ENCODE measurements at regions not wholly inside any gene's neighbourhood (a gene's known extent, or its start where the extent isn't known, plus 50 kb on each side); places are given as distances from the start of the nearest gene placed in this dataset.

GRCh38 chr13:107376341-107377125, 808.6 kb upstream of the ARGLU1 start:
- TF ChIP-seq CSRNP3 (CRISPR knock-in tag; IDR thresholded peaks at IDR 0.05) (no peak), ZNF70 (CRISPR knock-in tag; IDR thresholded peaks at IDR 0.05) (no peak), ZC3H10 (CRISPR knock-in tag; IDR thresholded peaks at IDR 0.05) (no peak), PATZ1 (CRISPR knock-in tag; IDR thresholded peaks at IDR 0.05; ENCODE audit: borderline replicate concordance) (no peak), GLIS3 (CRISPR knock-in tag; IDR thresholded peaks at IDR 0.05) (no peak), CSDC2 (CRISPR knock-in tag; IDR thresholded peaks at IDR 0.05) (no peak), ZFP30 (CRISPR knock-in tag; IDR thresholded peaks at IDR 0.05) (no peak), TSHZ2 (CRISPR knock-in tag; IDR thresholded peaks at IDR 0.05) (peak; percentile 48)
- no peak for ATAC-seq

GRCh38 chr13:107375701-107376340, 807.9 kb upstream of the ARGLU1 start:
- ATAC-seq = no peak
- no peak for TF ChIP-seq PPARA (CRISPR knock-in tag; IDR thresholded peaks at IDR 0.05; ENCODE audit: borderline replicate concordance)

- ATAC-seq = no peak
- TF ChIP-seq ISL1 (CRISPR knock-in tag; IDR thresholded peaks at IDR 0.05) (no peak), CREB5 (CRISPR knock-in tag; IDR thresholded peaks at IDR 0.05; ENCODE audit: low read depth) (no peak), TCF4 (CRISPR knock-in tag; IDR thresholded peaks at IDR 0.05; ENCODE audit: borderline replicate concordance) (no peak), ESRRG (CRISPR knock-in tag; IDR thresholded peaks at IDR 0.05) (no peak), PPARA (CRISPR knock-in tag; IDR thresholded peaks at IDR 0.05; ENCODE audit: borderline replicate concordance) (no peak), TOX (CRISPR knock-in tag; IDR thresholded peaks at IDR 0.05; ENCODE audit: borderline replicate concordance) (no peak), ZNF565 (CRISPR knock-in tag; conservative IDR thresholded peaks at IDR 0.05; ENCODE audit: low read depth) (no peak), SNAI2 (CRISPR knock-in tag; IDR thresholded peaks at IDR 0.05) (no peak), CSRNP3 (CRISPR knock-in tag; IDR thresholded peaks at IDR 0.05) (no peak), PATZ1 (CRISPR knock-in tag; IDR thresholded peaks at IDR 0.05; ENCODE audit: borderline replicate concordance) (no peak), GLIS3 (CRISPR knock-in tag; IDR thresholded peaks at IDR 0.05) (no peak), RARB (CRISPR knock-in tag; IDR thresholded peaks at IDR 0.05) (no peak), ARNTL (CRISPR knock-in tag; IDR thresholded peaks at IDR 0.05; ENCODE audit: borderline replicate concordance, low read depth) (no peak), ZNF8 (CRISPR knock-in tag; IDR thresholded peaks at IDR 0.05) (no peak), ZNF70 (CRISPR knock-in tag; IDR thresholded peaks at IDR 0.05) (no peak), OSR1 (CRISPR knock-in tag; IDR thresholded peaks at IDR 0.05) (no peak), POU6F1 (CRISPR knock-in tag; IDR thresholded peaks at IDR 0.05; ENCODE audit: borderline replicate concordance, low read depth) (no peak), ZFP30 (CRISPR knock-in tag; IDR thresholded peaks at IDR 0.05) (no peak)
Observed at GRCh38 chr13:107374038-107374437, 806.1 kb upstream of the ARGLU1 start.
